SK-N-SH (cell line): ENCODE measurements at regions not wholly inside any gene's neighbourhood (a gene's known extent, or its start where the extent isn't known, plus 50 kb on each side); places are given as distances from the start of the nearest gene placed in this dataset.

ENCODE experiments used
- EP300 ChIP-seq, 2 experiments: IDR thresholded peaks; 2 replicates each; pipeline versions ENCODE4 v1.4.0 to v1.6.1; 2012; ENCODE audit warnings: borderline replicate concordance in 1 of 2, low read depth in 1 of 2, low read length in 1 of 2
- GABPA ChIP-seq: IDR thresholded peaks from 2 replicates; pipeline ENCODE4 v1.4.0; 2012; ENCODE audit warnings: low read depth, mild to moderate bottlenecking
- POLR2AphosphoS5 ChIP-seq: IDR thresholded peaks from 2 replicates; pipeline ENCODE4 v1.6.1; 2012; ENCODE audit warnings: low read depth, low read length
- RFX5 ChIP-seq: IDR thresholded peaks from 2 replicates; pipeline ENCODE4 v1.6.1; 2012; ENCODE audit warnings: mild to moderate bottlenecking, improper control_type of control experiment, low read length
- SMC3 ChIP-seq: IDR thresholded peaks from 2 replicates; pipeline ENCODE4 v1.6.1; 2012; ENCODE audit warnings: low read depth, low read length, improper control_type of control experiment
- TCF12 ChIP-seq: IDR thresholded peaks from 2 replicates; pipeline ENCODE4 v1.4.0; 2012
- YY1 ChIP-seq: IDR thresholded peaks from 2 replicates; pipeline ENCODE4 v1.4.0; 2012; ENCODE audit warnings: low read depth, mild to moderate bottlenecking
- TF ChIP-seq, protein P1 (sequence below): IDR thresholded peaks from 2 replicates; pipeline ENCODE4 v1.4.0; 2012; ENCODE audit warnings: low read depth
- TF ChIP-seq, protein P2 (sequence below): fragments of 150-350 bp; IDR thresholded peaks from 2 replicates; pipeline ENCODE4 v1.6.1; 2017; ENCODE audit warnings: antibody characterized with exemption, low read length, low read depth, borderline replicate concordance
- TF ChIP-seq, protein P3 (sequence below): fragments of 200-600 bp; sonication (generic); IDR thresholded peaks from 2 replicates; pipeline ENCODE4 v1.6.1; 2017; ENCODE audit warnings: antibody characterized with exemption, mild to moderate bottlenecking, moderate library complexity
- TF ChIP-seq, protein P4 (sequence below): IDR thresholded peaks from 2 replicates; pipeline ENCODE4 v1.6.1; 2012; ENCODE audit warnings: mild to moderate bottlenecking, low read depth, low read length, moderate library complexity

DNA sequence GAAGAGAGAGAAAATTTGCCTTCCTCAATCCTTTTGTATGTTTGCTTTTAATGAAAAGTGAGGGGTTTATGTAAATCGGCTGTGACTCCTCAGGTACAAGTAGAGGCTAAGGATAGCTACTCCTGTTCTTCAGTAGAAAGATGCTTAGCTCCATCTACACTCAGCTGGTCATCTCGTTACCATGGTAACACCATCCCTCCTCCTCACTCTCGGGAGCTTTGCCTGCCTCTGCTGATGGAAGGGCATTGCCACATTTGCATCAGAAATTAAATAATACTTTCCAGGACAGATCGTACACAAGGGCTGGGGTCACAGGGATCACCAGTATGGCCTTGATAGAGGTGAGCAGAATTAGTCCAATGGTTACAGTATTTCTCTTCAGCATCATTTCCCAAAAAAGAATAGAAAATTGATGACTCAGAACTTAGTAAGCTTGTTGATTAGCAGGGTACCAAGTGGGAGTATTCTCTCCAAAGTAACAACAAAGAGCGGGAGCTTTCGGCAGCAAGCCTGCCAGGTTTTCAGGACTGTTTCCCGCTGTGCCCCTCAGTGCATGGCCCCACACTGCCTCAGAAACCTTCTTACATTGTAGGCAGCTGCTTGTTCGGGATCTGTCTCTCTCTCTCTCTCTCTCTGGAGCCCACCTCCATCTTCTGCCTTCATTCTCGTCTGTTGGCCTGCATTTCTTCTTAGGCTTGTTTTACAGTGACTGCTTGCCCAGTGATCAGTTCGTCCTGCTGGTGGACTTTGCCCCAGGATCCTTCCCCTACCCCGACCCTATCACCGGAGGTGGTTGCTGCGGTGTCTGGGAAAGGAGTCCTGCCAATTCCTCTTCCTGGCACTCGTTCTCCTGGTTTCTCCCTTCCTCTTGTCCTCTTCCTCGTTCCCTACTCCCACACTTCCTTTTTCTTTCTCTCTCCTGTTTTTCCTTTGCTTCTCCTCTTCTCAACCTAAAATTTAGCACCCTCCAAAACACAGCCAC, 51.9 kb upstream of the SNAPC3 start:
- TF ChIP-seq POLR2AphosphoS5 (no peak), SMC3 (no peak), EP300 (IDR thresholded peaks at IDR 0.05; ENCODE audit: borderline replicate concordance in 1 of 2, low read depth in 1 of 2, low read length in 1 of 2) (no peak), GABPA (no peak), RFX5 (no peak), TCF12 (no peak), YY1 (no peak)
- TF ChIP-seq, protein P1, sequence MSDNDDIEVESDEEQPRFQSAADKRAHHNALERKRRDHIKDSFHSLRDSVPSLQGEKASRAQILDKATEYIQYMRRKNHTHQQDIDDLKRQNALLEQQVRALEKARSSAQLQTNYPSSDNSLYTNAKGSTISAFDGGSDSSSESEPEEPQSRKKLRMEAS = no peak
- TF ChIP-seq, protein P2, sequence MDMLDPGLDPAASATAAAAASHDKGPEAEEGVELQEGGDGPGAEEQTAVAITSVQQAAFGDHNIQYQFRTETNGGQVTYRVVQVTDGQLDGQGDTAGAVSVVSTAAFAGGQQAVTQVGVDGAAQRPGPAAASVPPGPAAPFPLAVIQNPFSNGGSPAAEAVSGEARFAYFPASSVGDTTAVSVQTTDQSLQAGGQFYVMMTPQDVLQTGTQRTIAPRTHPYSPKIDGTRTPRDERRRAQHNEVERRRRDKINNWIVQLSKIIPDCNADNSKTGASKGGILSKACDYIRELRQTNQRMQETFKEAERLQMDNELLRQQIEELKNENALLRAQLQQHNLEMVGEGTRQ = no peak
- TF ChIP-seq, protein P3, sequence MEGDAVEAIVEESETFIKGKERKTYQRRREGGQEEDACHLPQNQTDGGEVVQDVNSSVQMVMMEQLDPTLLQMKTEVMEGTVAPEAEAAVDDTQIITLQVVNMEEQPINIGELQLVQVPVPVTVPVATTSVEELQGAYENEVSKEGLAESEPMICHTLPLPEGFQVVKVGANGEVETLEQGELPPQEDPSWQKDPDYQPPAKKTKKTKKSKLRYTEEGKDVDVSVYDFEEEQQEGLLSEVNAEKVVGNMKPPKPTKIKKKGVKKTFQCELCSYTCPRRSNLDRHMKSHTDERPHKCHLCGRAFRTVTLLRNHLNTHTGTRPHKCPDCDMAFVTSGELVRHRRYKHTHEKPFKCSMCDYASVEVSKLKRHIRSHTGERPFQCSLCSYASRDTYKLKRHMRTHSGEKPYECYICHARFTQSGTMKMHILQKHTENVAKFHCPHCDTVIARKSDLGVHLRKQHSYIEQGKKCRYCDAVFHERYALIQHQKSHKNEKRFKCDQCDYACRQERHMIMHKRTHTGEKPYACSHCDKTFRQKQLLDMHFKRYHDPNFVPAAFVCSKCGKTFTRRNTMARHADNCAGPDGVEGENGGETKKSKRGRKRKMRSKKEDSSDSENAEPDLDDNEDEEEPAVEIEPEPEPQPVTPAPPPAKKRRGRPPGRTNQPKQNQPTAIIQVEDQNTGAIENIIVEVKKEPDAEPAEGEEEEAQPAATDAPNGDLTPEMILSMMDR = no peak
- TF ChIP-seq, protein P4, sequence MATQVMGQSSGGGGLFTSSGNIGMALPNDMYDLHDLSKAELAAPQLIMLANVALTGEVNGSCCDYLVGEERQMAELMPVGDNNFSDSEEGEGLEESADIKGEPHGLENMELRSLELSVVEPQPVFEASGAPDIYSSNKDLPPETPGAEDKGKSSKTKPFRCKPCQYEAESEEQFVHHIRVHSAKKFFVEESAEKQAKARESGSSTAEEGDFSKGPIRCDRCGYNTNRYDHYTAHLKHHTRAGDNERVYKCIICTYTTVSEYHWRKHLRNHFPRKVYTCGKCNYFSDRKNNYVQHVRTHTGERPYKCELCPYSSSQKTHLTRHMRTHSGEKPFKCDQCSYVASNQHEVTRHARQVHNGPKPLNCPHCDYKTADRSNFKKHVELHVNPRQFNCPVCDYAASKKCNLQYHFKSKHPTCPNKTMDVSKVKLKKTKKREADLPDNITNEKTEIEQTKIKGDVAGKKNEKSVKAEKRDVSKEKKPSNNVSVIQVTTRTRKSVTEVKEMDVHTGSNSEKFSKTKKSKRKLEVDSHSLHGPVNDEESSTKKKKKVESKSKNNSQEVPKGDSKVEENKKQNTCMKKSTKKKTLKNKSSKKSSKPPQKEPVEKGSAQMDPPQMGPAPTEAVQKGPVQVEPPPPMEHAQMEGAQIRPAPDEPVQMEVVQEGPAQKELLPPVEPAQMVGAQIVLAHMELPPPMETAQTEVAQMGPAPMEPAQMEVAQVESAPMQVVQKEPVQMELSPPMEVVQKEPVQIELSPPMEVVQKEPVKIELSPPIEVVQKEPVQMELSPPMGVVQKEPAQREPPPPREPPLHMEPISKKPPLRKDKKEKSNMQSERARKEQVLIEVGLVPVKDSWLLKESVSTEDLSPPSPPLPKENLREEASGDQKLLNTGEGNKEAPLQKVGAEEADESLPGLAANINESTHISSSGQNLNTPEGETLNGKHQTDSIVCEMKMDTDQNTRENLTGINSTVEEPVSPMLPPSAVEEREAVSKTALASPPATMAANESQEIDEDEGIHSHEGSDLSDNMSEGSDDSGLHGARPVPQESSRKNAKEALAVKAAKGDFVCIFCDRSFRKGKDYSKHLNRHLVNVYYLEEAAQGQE = no peak
